ENCODE measurements at regions not wholly inside any gene's neighbourhood (a gene's known extent, or its start where the extent isn't known, plus 50 kb on each side); places are given as distances from the start of the nearest gene placed in this dataset.

DNA sequence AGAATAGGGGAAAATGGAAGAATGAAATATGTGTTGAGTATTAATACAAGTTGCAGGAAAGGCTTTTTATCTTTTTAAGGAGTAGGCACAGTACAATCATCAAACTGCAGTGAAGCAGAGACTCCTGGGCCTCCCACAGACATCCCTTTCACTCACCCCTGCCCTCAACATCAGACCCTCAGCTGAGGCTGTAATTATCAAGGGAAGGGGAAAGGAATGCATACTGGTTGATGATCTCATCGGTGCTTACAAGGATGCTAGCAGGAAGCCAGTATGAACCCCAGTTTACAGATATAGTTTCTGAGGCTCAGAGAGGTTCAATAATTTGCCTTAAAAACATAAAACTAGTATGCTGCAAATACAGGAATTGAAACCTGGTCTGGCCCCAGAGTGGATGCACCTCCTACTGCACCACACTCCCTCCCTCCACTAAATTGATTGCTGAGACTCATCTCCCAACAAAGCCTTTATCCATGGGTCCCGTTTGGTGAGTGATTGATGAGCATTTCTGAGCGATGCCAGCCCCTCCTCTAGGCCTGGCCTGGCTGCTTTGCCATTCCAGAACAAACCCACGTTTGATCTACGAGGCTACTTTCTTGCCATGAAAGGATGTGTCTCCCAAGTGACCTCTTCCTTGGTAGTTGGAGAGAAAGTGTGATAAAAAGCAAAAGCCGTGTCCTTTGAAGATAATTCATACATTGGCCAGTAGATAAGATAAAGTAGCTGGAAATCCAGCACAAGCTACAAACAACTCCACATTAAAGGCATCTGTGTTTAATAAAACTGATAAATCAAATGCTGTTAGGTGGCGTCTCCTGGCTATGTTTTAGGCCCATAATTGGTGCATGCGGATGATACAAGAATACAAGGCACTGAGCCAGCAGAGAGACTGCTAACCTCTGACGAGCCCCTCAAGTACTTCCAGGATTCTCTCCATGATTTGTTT, 233.9 kb upstream of the CAMK1G start:
- no peak for DNase-seq (ENCODE audit: low spot score)
- TF ChIP-seq CTCF (IDR thresholded peaks at IDR 0.05; ENCODE audit: poor library complexity, severe bottlenecking) = no peak

DNA sequence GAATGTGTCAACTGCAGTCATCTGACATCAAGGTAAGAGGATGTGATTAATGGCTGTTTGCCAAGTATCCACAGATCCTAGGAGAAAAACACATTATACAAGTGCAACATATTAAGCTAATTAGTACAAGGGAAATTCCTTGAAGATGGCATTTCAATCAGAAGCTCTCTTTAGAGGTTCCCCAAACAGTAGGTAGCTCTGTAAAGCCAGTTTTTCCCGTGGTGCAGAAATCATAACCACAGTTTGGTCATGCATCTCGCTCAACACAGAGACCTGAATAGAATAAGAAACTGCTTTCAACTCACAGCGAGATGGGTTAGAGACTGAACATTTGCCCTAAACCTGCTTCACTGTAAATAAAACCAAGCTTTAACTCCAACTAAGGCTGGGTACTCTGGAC, 230.5 kb upstream of the CAMK1G start:
- ATAC-seq (ENCODE audit: low read depth) = no peak
- no peak overlapping the region for H3K27ac ChIP-seq (ENCODE audit: poor library complexity, severe bottlenecking)
- no peaks in the 10 kb centered on the region for H3K9me3 ChIP-seq (ENCODE audit: severe bottlenecking)
- H3K4me1 ChIP-seq (ENCODE audit: insufficient read depth, poor library complexity, severe bottlenecking) = peaks cover 16% of the 10 kb centered on the region
- no peak for DNase-seq (ENCODE audit: low spot score)
- TF ChIP-seq CTCF (IDR thresholded peaks at IDR 0.05; ENCODE audit: poor library complexity, severe bottlenecking) = no peak
- no peaks in the 10 kb centered on the region for H3K27me3 ChIP-seq (ENCODE audit: insufficient read depth, poor library complexity, severe bottlenecking)
- H3K36me3 ChIP-seq (ENCODE audit: low read depth) = no peaks in the 10 kb centered on the region
- H3K4me3 ChIP-seq (ENCODE audit: severe bottlenecking) = no peak overlapping the region

More for the DNA sequence above, 233.9 kb upstream of the CAMK1G start:
- no peaks in the 10 kb centered on the region for H3K9me3 ChIP-seq (ENCODE audit: severe bottlenecking)
- no peak for ATAC-seq (ENCODE audit: low read depth)
- H3K36me3 ChIP-seq (ENCODE audit: low read depth) = no peaks in the 10 kb centered on the region
- no peak overlapping the region for H3K27ac ChIP-seq (ENCODE audit: poor library complexity, severe bottlenecking)
- H3K4me3 ChIP-seq (ENCODE audit: severe bottlenecking) = no peak overlapping the region
- H3K4me1 ChIP-seq (ENCODE audit: insufficient read depth, poor library complexity, severe bottlenecking) = peaks cover 3% of the 10 kb centered on the region
- H3K27me3 ChIP-seq (ENCODE audit: insufficient read depth, poor library complexity, severe bottlenecking) = no peaks in the 10 kb centered on the region

- Histone ChIP-seq H3K4me3 (ENCODE audit: severe bottlenecking) (no peak overlapping the region), H3K4me1 (ENCODE audit: insufficient read depth, poor library complexity, severe bottlenecking) (peaks cover 16% of the 10 kb centered on the region), H3K27ac (ENCODE audit: poor library complexity, severe bottlenecking) (peak overlapping the region; percentile 59), H3K9me3 (ENCODE audit: severe bottlenecking) (no peaks in the 10 kb centered on the region), H3K27me3 (ENCODE audit: insufficient read depth, poor library complexity, severe bottlenecking) (no peaks in the 10 kb centered on the region), H3K36me3 (ENCODE audit: low read depth) (no peaks in the 10 kb centered on the region)
- DNase-seq (ENCODE audit: low spot score) (peak; percentile 49), ATAC-seq (ENCODE audit: low read depth) (peak; percentile 98)
- peak; percentile 72 for TF ChIP-seq CTCF (IDR thresholded peaks at IDR 0.05; ENCODE audit: poor library complexity, severe bottlenecking)
Measured at GRCh38 chr1:209354111-209354839, 229.2 kb upstream of the CAMK1G start.

GRCh38 chr1:209354840-209355165, 228.7 kb upstream of the CAMK1G start:
- no peak overlapping the region for H3K4me3 ChIP-seq (ENCODE audit: severe bottlenecking)
- H3K27me3 ChIP-seq (ENCODE audit: insufficient read depth, poor library complexity, severe bottlenecking) = no peaks in the 10 kb centered on the region
- H3K9me3 ChIP-seq (ENCODE audit: severe bottlenecking) = no peaks in the 10 kb centered on the region
- H3K4me1 ChIP-seq (ENCODE audit: insufficient read depth, poor library complexity, severe bottlenecking) = peaks cover 16% of the 10 kb centered on the region
- peak overlapping the region; percentile 59 for H3K27ac ChIP-seq (ENCODE audit: poor library complexity, severe bottlenecking)
- no peaks in the 10 kb centered on the region for H3K36me3 ChIP-seq (ENCODE audit: low read depth)
- ATAC-seq (ENCODE audit: low read depth) (0 out of 3 replicates have a peak, but pooled peaks have one; percentile 8), DNase-seq (ENCODE audit: low spot score) (no peak)
- no peak for TF ChIP-seq CTCF (IDR thresholded peaks at IDR 0.05; ENCODE audit: poor library complexity, severe bottlenecking)

Measured in RWPE2 (cell line).